SK-MEL-5 (cell line): ENCODE measurements at regions not wholly inside any gene's neighbourhood (a gene's known extent, or its start where the extent isn't known, plus 50 kb on each side); places are given as distances from the start of the nearest gene placed in this dataset.
A peak's percentile ranks its signal among the peaks of the same experiment; 100 is the strongest.

ENCODE experiments used
- DNase-seq: peaks from one replicate; pipeline ENCODE4 v3.0.0-alpha.2; 2016; ENCODE audit warnings: low read depth, low spot score
- in situ Hi-C: cut with HindIII; loops from 2 replicates; pipeline ENCODE4 v1.10.0; 2016; ENCODE audit warnings: low sequenced_read_pairs, high pct_unique_total_duplicates, low pct_unique_long_range_greater_than_20kb

- in situ Hi-C loops, result no loop called here
These were observed 287.2 kb downstream of the SHQ1 start for GRCh38 chr3:72560846-72561675.

GRCh38 chr3:72559385-72559784 lies 288.9 kb downstream of the SHQ1 start:
- DNase-seq, result no peak
- in situ Hi-C loops, result no loop called here

More at GRCh38 chr3:72560846-72561675, 287.2 kb downstream of the SHQ1 start:
- no peak for DNase-seq

GRCh38 chr3:72558001-72558400 lies 290.2 kb downstream of the SHQ1 start:
- in situ Hi-C loops, result no loop called here
- no peak for DNase-seq

GRCh38 chr3:72555714-72556113 lies 292.5 kb downstream of the SHQ1 start:
- no peak for DNase-seq
- in situ Hi-C loops, result no loop called here

- no peak for DNase-seq
- in situ Hi-C loops, result no loop called here
These were observed 293.6 kb downstream of the SHQ1 start for GRCh38 chr3:72554689-72555088.

GRCh38 chr3:72553298-72553697 lies 294.9 kb downstream of the SHQ1 start:
- in situ Hi-C loops, result no loop called here
- DNase-seq, result no peak

- in situ Hi-C loops, result no loop called here
- no peak for DNase-seq
These were observed 297.5 kb downstream of the SHQ1 start for GRCh38 chr3:72550582-72551262.

- DNase-seq, result no peak
These were observed 298.3 kb downstream of the SHQ1 start for GRCh38 chr3:72549761-72550581.

GRCh38 chr3:72548981-72549380 lies 299.3 kb downstream of the SHQ1 start:
- DNase-seq, result no peak
- in situ Hi-C loops, result no loop called here

More at GRCh38 chr3:72549761-72550581, 298.3 kb downstream of the SHQ1 start:
- in situ Hi-C loops, result no loop called here

- no peak for DNase-seq
- in situ Hi-C loops, result no loop called here
These were observed 299.8 kb downstream of the SHQ1 start for GRCh38 chr3:72548461-72548860.

- in situ Hi-C loops, result no loop called here
- peak; percentile 47 for DNase-seq
These were observed 301.1 kb downstream of the SHQ1 start for GRCh38 chr3:72547183-72547582.

GRCh38 chr3:72544239-72544638 lies 304.0 kb downstream of the SHQ1 start:
- in situ Hi-C loops, result no loop called here
- DNase-seq, result no peak

- in situ Hi-C loops, result no loop called here
These were observed 305.0 kb downstream of the SHQ1 start for GRCh38 chr3:72543246-72543645.

GRCh38 chr3:72542781-72543180 lies 305.5 kb downstream of the SHQ1 start:
- DNase-seq, result no peak
- in situ Hi-C loops, result no loop called here

More at GRCh38 chr3:72543246-72543645, 305.0 kb downstream of the SHQ1 start:
- DNase-seq, result no peak

- in situ Hi-C loops, result no loop called here
- DNase-seq, result peak; percentile 8
These were observed 308.4 kb downstream of the SHQ1 start for GRCh38 chr3:72539856-72540255.

GRCh38 chr3:72538070-72538745 lies 310.0 kb downstream of the SHQ1 start:
- in situ Hi-C loops, result no loop called here
- DNase-seq, result no peak

- DNase-seq, result no peak
- in situ Hi-C loops, result no loop called here
These were observed 310.8 kb downstream of the SHQ1 start for GRCh38 chr3:72537448-72537847.

- DNase-seq, result no peak
- in situ Hi-C loops, result no loop called here
These were observed 311.4 kb downstream of the SHQ1 start for GRCh38 chr3:72536878-72537267.
